GM21447 (cell line): ENCODE measurements at regions not wholly inside any gene's neighbourhood (a gene's known extent, or its start where the extent isn't known, plus 50 kb on each side); places are given as distances from the start of the nearest gene placed in this dataset.
A peak's percentile ranks its signal among the peaks of the same experiment; 100 is the strongest.

Source experiments
- ATAC-seq: cut with Tn5 transposase; IDR thresholded peaks from one replicate; pipeline ENCODE4 v1.9.1; 2021; ENCODE audit not compliant: unreplicated experiment

- ATAC-seq, result no peak
Observed at GRCh38 chr5:37921452-37921851, 81.6 kb upstream of the GDNF start.

- no peak for ATAC-seq
Observed at GRCh38 chr5:37918424-37918823, 78.6 kb upstream of the GDNF start.

- no peak for ATAC-seq
Observed at GRCh38 chr5:37916525-37916924, 76.7 kb upstream of the GDNF start.

GRCh38 chr5:37915097-37915736 is 75.4 kb upstream of the GDNF start:
- no peak for ATAC-seq

GRCh38 chr5:37909610-37910266 is 69.9 kb upstream of the GDNF start:
- ATAC-seq, result peak; percentile 90

- ATAC-seq, result no peak
Observed at GRCh38 chr5:37906416-37906815, 66.6 kb upstream of the GDNF start.

- no peak for ATAC-seq
Observed at GRCh38 chr5:37905230-37905629, 65.4 kb upstream of the GDNF start.

GRCh38 chr5:37902323-37902722 is 62.5 kb upstream of the GDNF start:
- no peak for ATAC-seq

- no peak for ATAC-seq
Observed at GRCh38 chr5:37900692-37901091, 60.9 kb upstream of the GDNF start.

- ATAC-seq, result no peak
Observed at GRCh38 chr5:37899037-37899436, 59.2 kb upstream of the GDNF start.

GRCh38 chr5:37896159-37896558 is 56.3 kb upstream of the GDNF start:
- ATAC-seq, result no peak

GRCh38 chr5:37893434-37894134 is 53.7 kb upstream of the GDNF start:
- ATAC-seq, result no peak

GRCh38 chr5:37892586-37892985 is 52.7 kb upstream of the GDNF start:
- ATAC-seq, result no peak

- no peak for ATAC-seq
Observed at GRCh38 chr5:37891832-37892231, 52.0 kb upstream of the GDNF start.

GRCh38 chr5:37889612-37890317 is 49.9 kb upstream of the GDNF start:
- ATAC-seq, result no peak
